NCI-H526 (cell line): ENCODE measurements at regions not wholly inside any gene's neighbourhood (a gene's known extent, or its start where the extent isn't known, plus 50 kb on each side); places are given as distances from the start of the nearest gene placed in this dataset.
"Not testable (repeated sequence)": the region's sequence is repeated elsewhere in the genome, so short reads cannot be mapped to it uniquely, and the experiment has no call there.

Source experiments
- DNase-seq, 2 experiments: peaks; one replicate each; lab custom pipeline; 2025; lab: John Stamatoyannopoulos, UW

DNA sequence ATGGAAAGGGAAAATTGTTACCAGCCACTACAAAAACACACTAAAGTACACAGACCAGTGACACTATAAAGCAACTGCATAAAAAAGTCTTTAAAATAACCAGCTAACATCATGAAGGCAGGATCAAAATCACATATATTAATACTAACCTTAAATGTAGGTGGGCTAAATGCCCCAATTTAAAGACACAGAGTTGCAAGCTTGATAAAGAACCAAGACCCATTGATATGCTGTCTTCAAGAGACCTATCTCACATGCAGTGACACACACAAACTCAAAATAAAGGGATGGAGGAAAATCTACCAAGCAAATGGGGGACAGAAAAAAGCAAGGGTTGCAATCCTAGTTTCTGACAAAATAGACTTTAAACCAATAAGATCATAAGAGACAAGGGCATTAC lies 246.3 kb downstream of the SEC16B start:
- no peak for DNase-seq

DNA sequence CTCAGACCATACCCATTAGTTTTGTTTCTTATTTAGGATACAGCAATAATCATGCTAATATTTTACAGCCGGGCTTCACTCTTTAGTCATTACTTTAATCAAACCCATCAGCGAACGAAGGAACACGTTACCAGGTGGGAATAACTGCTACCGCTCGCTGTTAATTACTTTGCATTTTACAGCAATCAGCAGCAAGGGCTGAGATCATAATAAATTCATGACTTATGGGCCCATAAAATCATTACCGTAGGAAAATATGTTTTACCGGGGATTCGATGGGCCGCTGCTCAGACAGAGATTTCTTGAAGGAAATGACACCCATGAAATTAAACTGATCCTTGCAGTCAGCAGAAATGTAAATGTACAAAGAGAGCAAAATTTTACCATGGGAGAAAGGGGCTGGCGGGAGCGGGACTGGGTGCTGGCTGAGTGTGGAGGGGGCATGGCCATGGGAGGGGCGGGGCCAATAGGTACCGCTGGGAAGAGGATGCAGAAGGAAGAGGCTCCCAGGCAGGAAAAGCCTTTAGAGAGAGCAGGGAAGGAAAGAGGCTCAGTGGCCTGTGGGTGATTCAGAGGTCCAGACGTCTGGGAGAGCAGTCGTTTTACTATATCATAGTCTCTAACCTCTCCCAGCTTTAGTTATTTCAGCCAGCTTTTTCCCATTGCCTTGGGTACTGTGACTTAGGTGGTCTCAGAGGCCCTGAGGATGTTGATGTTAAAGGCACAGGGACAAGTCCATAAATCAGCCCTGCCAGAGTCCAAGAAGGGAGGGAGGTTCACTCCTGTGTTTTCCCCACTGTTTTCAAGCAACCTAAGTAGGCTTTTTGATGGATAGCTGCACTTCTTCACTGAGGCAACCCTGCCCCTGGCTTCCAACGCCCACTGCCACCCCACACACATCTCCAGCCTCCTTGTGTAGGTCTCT lies 258.9 kb downstream of the SEC16B start:
- DNase-seq = peak; percentile 16 to 50

DNA sequence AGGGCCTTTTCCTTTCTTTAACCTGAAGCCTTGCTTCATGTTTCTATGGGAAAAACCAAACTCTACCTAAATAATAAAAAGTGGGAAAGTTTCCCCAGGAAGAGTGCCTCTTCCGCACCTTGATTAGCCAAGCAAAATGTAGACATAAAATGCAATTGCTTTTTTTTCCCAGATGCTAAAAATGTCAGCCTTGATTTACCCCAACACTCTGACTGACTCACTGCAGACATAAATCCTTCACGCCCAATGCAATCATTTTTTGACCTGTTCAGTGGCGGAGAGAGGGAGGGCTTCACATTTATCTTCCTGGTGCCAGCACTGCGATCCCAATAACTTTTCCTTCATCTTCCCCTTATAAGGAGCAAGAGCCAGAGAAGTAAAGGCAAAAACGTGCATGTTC lies 261.5 kb downstream of the SEC16B start:
- no peak for DNase-seq

DNA sequence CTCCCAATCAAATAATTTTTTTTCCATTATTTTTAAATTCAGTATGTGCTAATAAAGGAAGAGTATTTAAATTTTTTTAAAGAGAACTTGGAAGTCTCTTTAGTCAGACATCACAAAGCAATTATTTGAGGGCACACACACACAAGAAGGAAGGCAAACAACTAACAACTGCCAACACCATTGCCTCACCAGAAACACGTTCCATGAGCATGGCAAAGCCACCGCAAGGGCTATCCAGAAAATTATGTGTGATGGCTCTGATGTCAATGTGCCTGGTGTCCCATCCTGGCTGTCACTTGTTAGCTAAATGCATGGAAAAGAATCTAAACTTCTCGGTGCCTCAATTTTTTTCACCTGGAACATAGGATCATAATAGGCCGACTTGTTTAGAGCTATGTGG lies 262.9 kb downstream of the SEC16B start:
- no peak for DNase-seq

DNA sequence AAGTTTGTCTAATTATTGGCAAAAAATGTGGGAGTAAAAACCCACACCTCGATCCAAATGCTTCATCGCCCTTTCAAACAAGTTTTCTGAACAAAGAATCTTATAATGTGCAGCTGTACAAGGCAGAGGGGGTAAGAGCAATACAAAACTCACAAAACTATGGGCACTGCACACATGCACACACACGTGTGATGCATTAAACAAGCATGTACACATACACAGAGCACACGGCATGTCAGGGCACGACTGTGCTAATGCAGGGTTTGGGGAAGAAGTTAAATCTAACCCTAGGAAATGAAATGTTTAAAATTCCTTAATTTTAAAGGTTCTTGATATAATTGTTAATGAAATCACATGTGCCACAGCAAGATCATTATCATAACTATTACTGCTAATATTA lies 264.0 kb downstream of the SEC16B start:
- no peak for DNase-seq

DNA sequence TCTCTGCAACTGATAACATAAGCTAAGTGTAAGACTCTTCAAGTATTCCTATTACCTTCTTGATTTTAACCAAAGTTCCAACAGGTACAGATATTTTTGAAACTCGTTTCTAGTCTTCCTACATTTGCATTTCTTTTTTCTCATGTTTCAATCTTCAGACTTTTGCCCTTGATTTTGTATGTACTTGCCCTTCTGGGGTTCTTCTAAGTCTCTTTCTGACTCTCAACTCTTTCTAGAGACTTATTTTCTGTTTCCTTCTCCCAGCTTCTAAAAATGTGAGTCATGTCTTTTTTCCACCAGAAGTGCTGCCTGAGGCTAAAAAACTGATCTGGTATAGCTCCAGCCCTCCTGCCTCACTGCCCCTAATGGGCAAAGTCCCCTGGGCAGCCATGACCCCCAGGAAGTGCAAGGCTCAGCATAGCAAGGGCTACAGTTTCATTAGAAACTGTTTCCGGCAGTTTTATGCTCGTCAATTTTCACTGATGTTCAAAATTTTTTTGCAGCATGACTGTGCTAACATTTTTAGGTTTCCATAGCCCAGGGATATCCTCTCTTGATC lies 265.9 kb downstream of the SEC16B start:
- no peak for DNase-seq

DNA sequence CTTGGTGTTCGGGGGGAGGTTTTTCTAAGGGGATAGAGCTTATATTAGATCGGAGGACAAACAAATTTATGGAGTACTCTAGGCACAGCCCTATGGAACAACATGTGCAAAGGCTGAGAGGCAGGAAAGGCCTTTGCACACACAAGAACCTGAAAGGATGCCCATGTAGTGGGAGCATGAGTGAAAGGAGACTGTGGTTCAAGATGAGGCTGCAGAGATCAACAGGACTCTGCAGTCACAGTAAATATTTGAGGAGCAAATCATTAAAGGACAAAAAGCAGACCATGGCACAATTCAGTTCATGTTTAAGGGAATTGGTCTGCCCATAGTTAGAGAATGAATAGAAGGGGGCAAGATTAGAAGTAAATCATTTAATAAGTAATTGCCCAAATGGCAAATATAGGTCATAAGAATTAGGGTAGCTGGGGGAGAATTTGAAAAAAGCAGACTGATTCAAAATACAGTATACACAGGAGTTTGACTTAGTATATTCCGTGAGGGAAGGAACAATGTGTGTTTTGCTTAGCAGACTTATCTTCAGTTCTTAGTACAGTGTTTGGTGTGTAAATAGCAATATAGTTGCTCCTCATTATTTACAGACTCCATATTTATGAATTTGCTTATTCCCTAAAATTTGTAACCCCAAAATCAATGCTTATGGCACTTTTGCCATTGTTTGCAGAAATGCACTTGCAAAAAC lies 268.1 kb downstream of the SEC16B start:
- no peak for DNase-seq

DNA sequence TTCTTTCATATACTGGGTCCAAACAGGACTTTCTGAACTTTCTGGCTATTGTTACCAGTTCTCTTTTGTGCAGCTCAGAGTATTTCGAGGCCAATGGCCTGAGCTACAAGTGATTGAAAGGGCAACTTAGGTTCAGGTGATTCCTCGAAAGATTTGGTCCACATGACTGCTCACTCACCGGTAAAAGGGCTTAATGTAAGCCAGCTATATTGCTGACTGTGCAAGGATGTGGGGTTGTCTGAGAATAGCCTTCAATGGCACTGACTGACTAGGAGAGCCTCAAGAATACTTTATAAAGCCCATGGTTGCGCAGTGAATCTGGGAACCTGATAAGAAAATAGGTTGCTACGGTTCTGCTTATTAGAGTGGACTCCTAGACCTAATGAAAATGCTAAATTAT lies 269.0 kb downstream of the SEC16B start:
- no peak for DNase-seq

DNA sequence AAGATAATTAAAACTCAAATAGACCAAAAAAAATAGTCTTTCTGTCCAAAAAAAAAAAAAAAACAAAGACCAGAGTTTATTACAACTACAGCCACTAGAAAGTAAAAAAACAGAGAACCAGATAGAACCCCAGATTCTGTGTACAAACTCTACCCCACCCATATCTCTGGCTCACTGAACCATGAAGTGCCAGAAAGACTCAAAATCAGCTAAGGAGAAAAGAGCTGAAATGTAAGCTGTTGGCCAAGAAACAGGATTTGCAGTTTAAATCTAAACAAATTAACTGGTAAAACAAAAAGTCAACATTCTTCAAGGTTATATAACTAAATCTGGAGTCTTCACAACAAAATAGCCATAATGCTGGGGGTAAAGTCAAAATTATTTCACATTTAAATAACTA lies 278.9 kb downstream of the SEC16B start:
- DNase-seq = no peak

DNA sequence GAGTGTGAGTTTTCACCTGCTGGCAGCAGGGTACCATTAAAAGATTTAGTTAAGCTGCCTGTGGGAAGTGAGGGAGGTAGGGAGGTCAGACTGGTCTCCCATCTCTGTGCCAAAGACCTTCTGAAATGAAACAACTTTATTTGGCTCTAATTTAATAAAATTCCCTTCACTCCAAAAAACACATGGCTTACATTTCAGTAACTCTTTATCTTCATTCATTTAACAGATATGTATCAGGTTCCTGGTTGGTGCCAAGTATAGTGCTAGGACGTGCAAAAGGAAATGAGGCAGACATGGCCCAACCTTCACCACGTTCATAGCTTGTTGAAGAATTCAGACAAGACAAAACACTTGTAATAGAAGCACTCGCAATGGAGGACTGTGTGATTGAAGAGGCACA lies 282.3 kb downstream of the SEC16B start:
- DNase-seq = no peak

DNA sequence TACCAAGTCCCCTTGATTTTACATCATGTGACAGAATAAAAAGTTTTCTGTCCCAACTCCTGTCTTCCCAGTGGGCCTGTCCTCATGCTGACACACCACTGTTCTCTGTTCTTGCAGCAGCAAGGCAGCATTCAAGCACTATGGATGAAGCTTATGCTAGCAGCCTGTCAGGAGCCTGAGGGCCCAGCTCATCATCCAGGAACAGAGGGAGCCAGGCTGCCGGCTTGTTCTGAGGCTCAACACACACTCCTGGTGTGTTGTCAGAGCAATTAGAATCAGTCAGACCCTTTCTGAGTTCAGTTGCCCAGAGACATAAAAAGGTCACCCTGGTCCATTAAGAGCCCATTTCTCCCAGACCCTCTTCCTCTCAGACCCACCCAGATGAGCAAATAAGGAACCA lies 282.9 kb downstream of the SEC16B start:
- no peak for DNase-seq

DNA sequence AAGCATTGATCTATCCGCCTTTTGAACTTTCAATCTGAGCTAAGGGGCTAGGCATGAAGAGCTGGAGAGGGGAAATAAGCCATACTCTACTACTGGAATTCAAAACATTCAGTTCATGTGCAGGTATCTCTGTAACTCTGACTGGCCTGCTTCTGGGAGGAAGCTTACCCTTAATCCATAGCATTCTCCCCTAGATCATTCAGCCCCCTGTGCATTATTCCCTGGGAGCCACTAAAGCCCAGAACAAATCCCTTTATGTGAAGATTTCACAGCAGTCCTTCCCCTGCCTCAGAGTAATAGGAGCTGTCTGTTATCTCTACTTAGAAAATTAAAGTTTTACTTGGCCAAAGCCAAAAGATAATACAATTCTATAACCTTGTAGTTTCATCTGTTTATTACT lies 300.7 kb downstream of the SEC16B start:
- DNase-seq = no peak

DNA sequence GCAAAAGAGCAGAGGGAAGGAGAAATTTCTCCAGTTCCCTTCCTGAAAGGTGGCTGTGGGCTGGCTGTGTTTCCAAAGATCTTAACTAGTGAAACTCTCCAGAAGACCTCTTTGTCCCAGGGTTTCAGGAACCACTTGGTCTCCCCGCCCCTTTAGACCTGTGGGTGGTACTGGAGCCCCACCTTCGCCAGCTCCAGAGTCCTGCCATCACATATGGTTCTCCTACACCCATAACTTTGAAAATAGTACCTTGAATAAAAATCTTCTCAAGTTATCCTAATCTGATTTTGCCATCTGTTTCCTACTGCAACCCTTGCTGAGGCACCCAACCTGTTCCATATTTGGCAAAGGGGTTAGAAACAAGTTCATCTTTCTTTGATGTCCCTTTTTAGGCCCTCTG lies 303.9 kb downstream of the SEC16B start:
- no peak for DNase-seq

DNA sequence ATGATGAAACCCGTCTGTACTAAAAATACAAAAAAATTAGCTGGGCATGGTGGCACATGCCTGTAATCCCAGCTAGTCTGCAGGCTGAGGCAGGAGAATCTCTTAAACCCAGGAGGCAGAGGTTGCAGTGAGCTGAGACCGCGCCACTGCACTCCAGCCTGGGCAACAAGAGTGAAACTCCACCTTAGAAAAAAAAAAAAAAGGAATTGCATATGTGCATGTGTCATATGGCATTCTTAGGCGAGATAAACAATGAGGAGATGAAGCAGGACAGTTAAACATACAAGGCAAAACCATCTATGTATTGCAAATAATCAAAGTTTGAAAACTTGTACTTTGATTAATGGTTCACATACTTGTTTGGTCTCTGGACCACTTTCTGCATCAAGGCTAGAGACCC lies 305.1 kb downstream of the SEC16B start:
- not testable (repeated sequence) for DNase-seq

DNA sequence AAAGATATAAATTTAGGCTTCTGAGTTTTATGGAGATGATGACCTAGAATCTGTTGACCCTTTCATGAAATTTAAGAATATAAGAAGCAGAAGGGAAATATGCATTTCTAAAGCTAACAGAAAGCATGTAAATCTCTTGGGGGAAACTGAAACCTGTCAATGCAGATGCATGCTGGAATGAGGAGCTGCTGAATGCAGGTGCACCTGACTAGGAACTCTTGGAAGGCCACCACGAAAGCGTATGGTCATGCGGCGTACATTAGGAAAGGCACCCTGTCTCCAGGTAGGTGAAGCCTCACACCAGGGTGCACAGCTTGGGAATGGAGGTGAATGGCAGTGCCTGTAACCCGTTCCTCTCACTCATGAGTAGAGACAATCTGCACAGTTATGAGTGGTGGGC lies 309.7 kb downstream of the SEC16B start:
- DNase-seq = no peak

DNA sequence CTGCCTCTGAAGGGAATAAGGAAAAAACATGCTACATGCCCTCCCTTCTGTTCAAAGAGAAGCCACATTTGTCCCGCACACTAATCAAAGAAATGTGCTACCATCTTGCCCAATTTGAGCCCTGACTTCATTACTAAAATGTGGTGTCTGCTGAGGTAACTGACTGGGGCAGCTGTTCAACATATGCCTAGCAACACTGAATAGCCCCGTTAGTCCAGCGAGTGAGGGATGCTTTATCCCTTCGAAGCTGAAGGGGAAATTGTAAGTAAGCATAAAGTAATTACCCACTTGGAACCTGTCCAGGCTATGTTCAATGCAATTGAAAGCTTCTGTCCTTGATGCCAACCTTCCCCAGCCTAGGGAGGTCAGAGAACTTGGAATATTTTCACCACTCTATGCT lies 310.6 kb downstream of the SEC16B start:
- no peak for DNase-seq

DNA sequence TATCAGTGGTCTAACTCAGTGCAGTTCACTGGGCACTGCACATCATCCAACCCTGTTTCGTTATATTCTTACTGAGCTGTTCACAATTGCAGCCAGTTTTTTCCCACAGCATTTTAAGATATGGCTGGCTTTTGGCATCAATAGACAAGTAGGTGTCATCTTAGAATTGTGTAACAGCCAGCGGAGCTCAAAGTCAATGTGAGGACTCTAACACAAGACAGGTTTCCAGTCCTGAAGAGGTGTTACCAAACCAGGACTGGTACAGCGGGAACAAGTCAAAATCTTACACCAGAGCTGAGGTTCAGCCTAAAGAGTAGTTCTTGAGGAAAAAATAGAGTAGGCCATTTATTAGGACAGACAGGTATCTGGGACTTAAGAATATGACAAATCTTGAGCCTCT lies 313.3 kb downstream of the SEC16B start:
- no peak for DNase-seq

DNA sequence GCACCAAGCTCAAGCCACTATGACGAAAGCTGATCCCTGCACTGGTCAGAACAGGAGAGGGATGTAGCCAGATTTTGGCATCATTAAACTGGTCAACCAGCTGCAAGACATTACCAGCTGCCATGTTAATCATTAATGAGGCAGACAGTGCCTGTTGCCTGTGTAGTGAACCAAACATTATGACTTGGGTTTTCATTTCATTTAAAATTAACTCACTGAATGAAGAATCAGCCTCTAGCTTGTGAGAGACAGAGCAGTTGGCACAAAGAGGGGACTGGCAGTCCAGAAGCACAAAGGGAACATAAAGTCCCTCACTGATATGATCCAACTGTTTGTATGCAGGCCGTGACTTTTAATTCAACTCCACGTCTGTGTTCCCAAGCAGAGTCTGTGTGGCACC lies 318.9 kb downstream of the SEC16B start:
- DNase-seq = peak; percentile 83 to 86

DNA sequence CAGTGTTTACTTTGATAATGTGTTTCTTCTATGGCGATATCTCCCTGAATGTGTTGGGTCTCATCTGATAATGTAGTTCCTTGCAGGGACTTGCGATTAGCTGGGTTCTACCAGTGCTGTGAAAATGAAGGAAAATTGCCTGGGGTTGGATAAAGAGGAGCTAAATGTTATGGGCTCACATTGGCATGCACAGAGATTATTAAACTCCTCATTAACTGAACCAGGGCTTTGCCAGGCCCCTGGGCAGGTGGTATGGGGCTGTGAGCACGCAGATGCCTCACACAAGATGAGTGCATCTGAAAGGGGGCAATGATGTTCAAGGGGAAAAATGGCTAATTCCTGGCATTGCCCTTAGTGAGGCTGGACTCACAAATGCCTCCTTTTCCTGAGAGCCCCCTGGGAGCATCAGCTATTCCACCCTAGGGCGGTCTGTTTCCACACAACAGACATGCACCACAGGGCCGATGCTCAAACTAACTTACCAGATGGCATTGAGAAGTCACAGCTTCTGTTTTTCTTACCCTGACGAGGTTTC lies 321.1 kb downstream of the SEC16B start:
- DNase-seq = no peak

DNA sequence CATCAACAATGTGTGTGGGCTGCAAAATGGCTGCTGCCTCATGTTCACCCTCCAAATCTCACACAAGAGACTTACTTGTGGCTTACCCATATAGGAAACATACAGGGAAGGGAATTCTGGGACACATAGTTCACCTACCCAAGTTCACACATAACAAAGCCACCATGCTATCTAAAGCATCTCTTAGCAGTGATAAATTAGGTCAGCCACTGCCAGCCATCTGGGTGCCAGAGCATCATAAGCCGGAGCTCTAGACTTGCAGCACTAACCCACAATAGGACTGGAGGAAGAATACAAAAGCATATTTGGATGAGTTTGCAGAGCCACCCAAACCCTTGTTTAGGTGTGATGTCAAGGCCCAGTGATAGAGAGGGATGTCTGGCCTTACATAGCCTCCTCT lies 321.7 kb downstream of the SEC16B start:
- no peak for DNase-seq

DNA sequence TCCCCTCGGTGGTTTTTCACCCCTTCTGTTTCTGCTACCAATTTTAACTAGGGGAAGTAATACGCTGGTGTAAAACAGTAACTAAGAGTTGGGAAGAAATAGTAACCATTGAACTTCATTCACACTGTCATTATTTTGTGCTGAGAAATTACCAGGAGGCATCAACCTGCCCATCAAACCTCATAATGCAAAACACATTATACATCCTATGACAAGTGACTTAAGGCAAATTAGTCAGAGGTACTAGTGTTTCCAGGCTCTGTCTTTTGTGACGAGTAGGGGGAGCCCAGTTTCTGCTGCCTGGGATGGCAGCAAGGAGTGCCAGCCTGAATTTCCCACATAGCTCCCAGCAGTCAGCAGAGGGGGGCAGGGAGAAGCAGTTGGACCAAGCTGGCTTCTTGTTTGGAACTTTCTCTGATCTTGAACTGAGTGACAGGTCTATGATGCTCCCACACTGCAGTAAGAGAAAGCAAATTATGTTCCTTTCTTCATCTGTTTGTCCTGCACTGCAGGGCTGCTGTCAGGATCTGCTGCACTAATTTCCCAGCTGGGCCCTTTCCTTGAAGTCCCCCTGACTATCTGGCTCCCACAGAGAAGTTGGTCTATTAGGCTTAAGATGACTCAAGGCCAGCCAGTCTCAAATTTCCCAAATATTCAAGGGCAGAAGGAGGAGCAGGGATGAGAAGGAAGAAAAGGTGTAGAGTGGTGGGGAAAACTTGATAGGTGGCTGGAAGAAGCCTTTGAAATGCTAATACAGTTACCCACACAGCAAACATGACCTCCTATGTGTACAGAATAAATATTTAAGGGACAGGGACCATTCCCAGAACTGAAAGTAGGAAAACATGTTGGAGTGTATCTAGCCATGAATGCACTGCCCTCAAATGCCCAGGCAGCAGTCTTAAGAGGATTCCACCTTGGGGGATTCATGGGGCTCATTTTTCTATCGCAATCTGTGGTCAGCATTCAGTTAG lies 322.8 kb downstream of the SEC16B start:
- peak; percentile 79 to 89 for DNase-seq
